ENCODE measurements at regions not wholly inside any gene's neighbourhood (a gene's known extent, or its start where the extent isn't known, plus 50 kb on each side); places are given as distances from the start of the nearest gene placed in this dataset.

GRCh38 chr2:234307322-234307961 is 189.4 kb downstream of the ARL4C start:
- Mint-ChIP-seq H3K36me3 (ENCODE audit: low read depth) (peaks cover 24% of the 10 kb centered on the region), H3K9me3 (peaks cover 14% of the 10 kb centered on the region), H3K27ac (peak overlapping the region; percentile 47), H3K27me3 (no peaks in the 10 kb centered on the region), H3K4me1 (peaks cover 64% of the 10 kb centered on the region), H3K4me3 (no peak overlapping the region)
- ChIA-PET POLR2A (interaction anchor here (0.6 kb wide), 1 partner anchor 182 kb away, joined by 3 read pairs; no protein-coding TSS in a partner anchor), CTCF (interaction anchor here (0.6 to 8.3 kb wide), 6 partner anchors 8 to 27 kb away, joined by 3 to 49 read pairs (median 4); no protein-coding TSS in a partner anchor)
- DNase-seq, result no peak

GRCh38 chr2:234306426-234307173 is 190.3 kb downstream of the ARL4C start:
- ChIA-PET POLR2A (no interaction called here), CTCF (interaction anchor here (0.6 to 8.3 kb wide), 6 partner anchors 11 to 44 kb away, joined by 3 to 49 read pairs (median 3); no protein-coding TSS in a partner anchor)
- no peak for DNase-seq
- Mint-ChIP-seq H3K27ac (no peak overlapping the region), H3K9me3 (peaks cover 12% of the 10 kb centered on the region), H3K4me3 (no peak overlapping the region), H3K27me3 (no peaks in the 10 kb centered on the region), H3K36me3 (ENCODE audit: low read depth) (peaks cover 24% of the 10 kb centered on the region), H3K4me1 (peaks cover 73% of the 10 kb centered on the region)

- H3K36me3 Mint-ChIP-seq (ENCODE audit: low read depth), result peaks cover 22% of the 10 kb centered on the region
- no peak overlapping the region for H3K4me3 Mint-ChIP-seq
- no peaks in the 10 kb centered on the region for H3K27me3 Mint-ChIP-seq
- no peak overlapping the region for H3K27ac Mint-ChIP-seq
- peaks cover 79% of the 10 kb centered on the region for H3K4me1 Mint-ChIP-seq
- POLR2A ChIA-PET, result no interaction called here
- DNase-seq, result no peak
- CTCF ChIA-PET, result interaction anchor here (1.0 to 8.3 kb wide), 2 partner anchors 14 to 20 kb away, joined by 3 to 49 read pairs; no protein-coding TSS in a partner anchor
- H3K9me3 Mint-ChIP-seq, result peaks cover 12% of the 10 kb centered on the region
These were observed 191.0 kb downstream of the ARL4C start for GRCh38 chr2:234305846-234306245.

GRCh38 chr2:234304950-234305349 is 191.9 kb downstream of the ARL4C start:
- Mint-ChIP-seq H3K4me3 (no peak overlapping the region), H3K4me1 (peaks cover 78% of the 10 kb centered on the region), H3K27me3 (no peaks in the 10 kb centered on the region), H3K9me3 (peaks cover 12% of the 10 kb centered on the region), H3K27ac (no peak overlapping the region), H3K36me3 (ENCODE audit: low read depth) (peaks cover 19% of the 10 kb centered on the region)
- ChIA-PET POLR2A (no interaction called here), CTCF (interaction anchor here (0.6 to 8.3 kb wide), 4 partner anchors 14 to 154 kb away, joined by 3 to 49 read pairs (median 4); no protein-coding TSS in a partner anchor)
- no peak for DNase-seq

- Mint-ChIP-seq H3K4me3 (no peak overlapping the region), H3K4me1 (peaks cover 67% of the 10 kb centered on the region), H3K27ac (peak overlapping the region; percentile 3), H3K9me3 (peaks cover 9% of the 10 kb centered on the region), H3K36me3 (ENCODE audit: low read depth) (peaks cover 11% of the 10 kb centered on the region), H3K27me3 (no peaks in the 10 kb centered on the region)
- CTCF ChIA-PET, result interaction anchor here (1.2 kb wide), 1 partner anchor 13 kb away, joined by 4 read pairs; no protein-coding TSS in a partner anchor
- DNase-seq, result no peak
- POLR2A ChIA-PET, result no interaction called here
These were observed 194.3 kb downstream of the ARL4C start for GRCh38 chr2:234302664-234302991.

- H3K4me1 Mint-ChIP-seq, result peaks cover 67% of the 10 kb centered on the region
- no peak for DNase-seq
- H3K4me3 Mint-ChIP-seq, result no peak overlapping the region
- peak overlapping the region; percentile 58 for H3K27ac Mint-ChIP-seq
- H3K27me3 Mint-ChIP-seq, result no peaks in the 10 kb centered on the region
- POLR2A ChIA-PET, result no interaction called here
- H3K9me3 Mint-ChIP-seq, result peaks cover 5% of the 10 kb centered on the region
- peaks cover 11% of the 10 kb centered on the region for H3K36me3 Mint-ChIP-seq (ENCODE audit: low read depth)
- CTCF ChIA-PET, result no interaction called here
These were observed 195.7 kb downstream of the ARL4C start for GRCh38 chr2:234300932-234301823.

GRCh38 chr2:234300391-234300925 is 196.4 kb downstream of the ARL4C start:
- no peak overlapping the region for H3K4me3 Mint-ChIP-seq
- no peak for DNase-seq
- POLR2A ChIA-PET, result no interaction called here

GRCh38 chr2:234298918-234299317 is 198.0 kb downstream of the ARL4C start:
- H3K27ac Mint-ChIP-seq, result no peak overlapping the region
- CTCF ChIA-PET, result interaction anchor here (1.4 to 2.0 kb wide), 2 partner anchors 9 kb away, joined by 4 to 7 read pairs; no protein-coding TSS in a partner anchor

More at GRCh38 chr2:234300391-234300925, 196.4 kb downstream of the ARL4C start:
- peaks cover 13% of the 10 kb centered on the region for H3K36me3 Mint-ChIP-seq (ENCODE audit: low read depth)
- H3K27me3 Mint-ChIP-seq, result no peaks in the 10 kb centered on the region
- H3K27ac Mint-ChIP-seq, result peak overlapping the region; percentile 76
- CTCF ChIA-PET, result interaction anchor here (2.0 kb wide), 1 partner anchor 11 kb away, joined by 7 read pairs; no protein-coding TSS in a partner anchor
- peaks cover 67% of the 10 kb centered on the region for H3K4me1 Mint-ChIP-seq
- H3K9me3 Mint-ChIP-seq, result peaks cover 7% of the 10 kb centered on the region

GRCh38 chr2:234296991-234297390 is 199.9 kb downstream of the ARL4C start:
- H3K27ac Mint-ChIP-seq, result peak overlapping the region; percentile 69
- H3K4me1 Mint-ChIP-seq, result peaks cover 80% of the 10 kb centered on the region
- peaks cover 6% of the 10 kb centered on the region for H3K9me3 Mint-ChIP-seq
- peaks cover 15% of the 10 kb centered on the region for H3K36me3 Mint-ChIP-seq (ENCODE audit: low read depth)
- CTCF ChIA-PET, result interaction anchor here (1.7 kb wide), 1 partner anchor 8 kb away, joined by 6 read pairs; no protein-coding TSS in a partner anchor
- no peaks in the 10 kb centered on the region for H3K27me3 Mint-ChIP-seq
- DNase-seq, result no peak
- H3K4me3 Mint-ChIP-seq, result no peak overlapping the region
- POLR2A ChIA-PET, result interaction anchor here (0.7 kb wide), 1 partner anchor 243 kb away, joined by 6 read pairs; no protein-coding TSS in a partner anchor

More at GRCh38 chr2:234298918-234299317, 198.0 kb downstream of the ARL4C start:
- H3K27me3 Mint-ChIP-seq, result no peaks in the 10 kb centered on the region
- H3K4me3 Mint-ChIP-seq, result no peak overlapping the region
- H3K4me1 Mint-ChIP-seq, result peaks cover 74% of the 10 kb centered on the region
- no peak for DNase-seq
- POLR2A ChIA-PET, result interaction anchor here (1.1 kb wide), 1 partner anchor 148 kb away, joined by 4 read pairs; no protein-coding TSS in a partner anchor
- peaks cover 6% of the 10 kb centered on the region for H3K9me3 Mint-ChIP-seq
- H3K36me3 Mint-ChIP-seq (ENCODE audit: low read depth), result peaks cover 15% of the 10 kb centered on the region

GRCh38 chr2:234293973-234294372 is 202.9 kb downstream of the ARL4C start:
- CTCF ChIA-PET, result interaction anchor here (1.2 to 6.8 kb wide), 4 partner anchors 14 to 203 kb away, joined by 5 to 59 read pairs (median 30); partner anchors contain the start of gene ARL4C
- Mint-ChIP-seq H3K4me3 (peak overlapping the region; percentile 67), H3K27ac (peak overlapping the region; percentile 98), H3K36me3 (ENCODE audit: low read depth) (peaks cover 20% of the 10 kb centered on the region), H3K27me3 (no peaks in the 10 kb centered on the region), H3K4me1 (peaks cover 85% of the 10 kb centered on the region), H3K9me3 (peaks cover 6% of the 10 kb centered on the region)
- POLR2A ChIA-PET, result interaction anchor here (1.0 kb wide), 1 partner anchor 29 kb away, joined by 3 read pairs; no protein-coding TSS in a partner anchor
- no peak for DNase-seq

- peak overlapping the region; percentile 98 for H3K27ac Mint-ChIP-seq
- peaks cover 6% of the 10 kb centered on the region for H3K9me3 Mint-ChIP-seq
- ChIA-PET POLR2A (interaction anchor here (0.6 to 2.4 kb wide), 11 partner anchors 16 to 1217 kb away, joined by 3 to 10 read pairs (median 5); partner anchors contain the start of gene ARL4C), CTCF (interaction anchor here (0.6 to 6.8 kb wide), 10 partner anchors 12 to 337 kb away, joined by 3 to 59 read pairs (median 4); partner anchors contain the start of gene ARL4C)
- DNase-seq, result no peak
- H3K36me3 Mint-ChIP-seq (ENCODE audit: low read depth), result peaks cover 24% of the 10 kb centered on the region
- peak overlapping the region; percentile 67 for H3K4me3 Mint-ChIP-seq
- peaks cover 87% of the 10 kb centered on the region for H3K4me1 Mint-ChIP-seq
- no peaks in the 10 kb centered on the region for H3K27me3 Mint-ChIP-seq
These were observed 204.0 kb downstream of the ARL4C start for GRCh38 chr2:234292962-234293243.

Data from activated CD4-positive, alpha-beta T cell treated with anti-CD3 and anti-CD28 coated beads, Interleukin-2, amount 10 ng/mL, durations not matched to agents 7 days and 5 days (primary cell).